DMS 273 (cell line): ENCODE measurements at regions not wholly inside any gene's neighbourhood (a gene's known extent, or its start where the extent isn't known, plus 50 kb on each side); places are given as distances from the start of the nearest gene placed in this dataset.
"Not testable (repeated sequence)": the region's sequence is repeated elsewhere in the genome, so short reads cannot be mapped to it uniquely, and the experiment has no call there.

ENCODE experiments used
- DNase-seq: peaks from one replicate; lab custom pipeline; 2025; ENCODE audit not compliant: unreplicated experiment; lab: John Stamatoyannopoulos, UW

GRCh38 chr15:66635006-66635405 lies 67.0 kb upstream of the SMAD6 start:
- DNase-seq = no peak

GRCh38 chr15:66635817-66636216 lies 66.2 kb upstream of the SMAD6 start:
- no peak for DNase-seq

- not testable (repeated sequence) for DNase-seq
Observed at GRCh38 chr15:66637044-66637443, 65.0 kb upstream of the SMAD6 start.

- DNase-seq = no peak
Observed at GRCh38 chr15:66638377-66638776, 63.7 kb upstream of the SMAD6 start.

- no peak for DNase-seq
Observed at GRCh38 chr15:66641485-66642315, 60.3 kb upstream of the SMAD6 start.

GRCh38 chr15:66642514-66642913 lies 59.5 kb upstream of the SMAD6 start:
- DNase-seq = no peak

- DNase-seq = no peak
Observed at GRCh38 chr15:66643033-66643432, 59.0 kb upstream of the SMAD6 start.

- DNase-seq = no peak
Observed at GRCh38 chr15:66644000-66644787, 57.8 kb upstream of the SMAD6 start.

- no peak for DNase-seq
Observed at GRCh38 chr15:66644869-66645268, 57.2 kb upstream of the SMAD6 start.

GRCh38 chr15:66646308-66646707 lies 55.7 kb upstream of the SMAD6 start:
- DNase-seq = no peak

- DNase-seq = no peak
Observed at GRCh38 chr15:66646799-66647198, 55.2 kb upstream of the SMAD6 start.

- no peak for DNase-seq
Observed at GRCh38 chr15:66647358-66647757, 54.7 kb upstream of the SMAD6 start.

- DNase-seq = no peak
Observed at GRCh38 chr15:66648588-66648987, 53.4 kb upstream of the SMAD6 start.

- no peak for DNase-seq
Observed at GRCh38 chr15:66649235-66649984, 52.6 kb upstream of the SMAD6 start.

GRCh38 chr15:66650433-66650832 lies 51.6 kb upstream of the SMAD6 start:
- DNase-seq = no peak

- no peak for DNase-seq
Observed at GRCh38 chr15:66651198-66651597, 50.8 kb upstream of the SMAD6 start.

- no peak for DNase-seq
Observed at GRCh38 chr15:66651913-66652642, 50.0 kb upstream of the SMAD6 start.
